Skin epidermis (tissue), 12 donors: ENCODE measurements at regions not wholly inside any gene's neighbourhood (a gene's known extent, or its start where the extent isn't known, plus 50 kb on each side); places are given as distances from the start of the nearest gene placed in this dataset.

ENCODE experiments used
- H3K27ac ChIP-seq, 21 experiments: fragments of 200-600 bp; sonication (generic) in 11 of 21; one replicate each; pipeline ENCODE4 v1.5.0; 2020; ENCODE audit warnings: mild to moderate bottlenecking in 3 of 21, inconsistent platforms in 2 of 21, moderate library complexity in 2 of 21
- H3K4me3 ChIP-seq, 7 experiments: fragments of 200-600 bp; sonication (generic) in 2 of 7; one replicate each; pipeline ENCODE4 v1.5.0; 2020; ENCODE audit warnings: inconsistent platforms in 2 of 7, mild to moderate bottlenecking in 2 of 7, moderate library complexity in 1 of 7

- Histone ChIP-seq H3K4me3 (no peak overlapping the region), H3K27ac (no peak overlapping the region)
Measured at GRCh38 chr4:111652236-111652635, 493.0 kb upstream of the FAM241A start.

- H3K4me3 ChIP-seq, result no peak overlapping the region
Measured at GRCh38 chr4:111652986-111653385, 492.3 kb upstream of the FAM241A start.

GRCh38 chr4:111662496-111662895 is 482.8 kb upstream of the FAM241A start:
- H3K4me3 ChIP-seq, result no peak overlapping the region
- H3K27ac ChIP-seq, result no peak overlapping the region

More at GRCh38 chr4:111652986-111653385, 492.3 kb upstream of the FAM241A start:
- H3K27ac ChIP-seq, result no peak overlapping the region

DNA sequence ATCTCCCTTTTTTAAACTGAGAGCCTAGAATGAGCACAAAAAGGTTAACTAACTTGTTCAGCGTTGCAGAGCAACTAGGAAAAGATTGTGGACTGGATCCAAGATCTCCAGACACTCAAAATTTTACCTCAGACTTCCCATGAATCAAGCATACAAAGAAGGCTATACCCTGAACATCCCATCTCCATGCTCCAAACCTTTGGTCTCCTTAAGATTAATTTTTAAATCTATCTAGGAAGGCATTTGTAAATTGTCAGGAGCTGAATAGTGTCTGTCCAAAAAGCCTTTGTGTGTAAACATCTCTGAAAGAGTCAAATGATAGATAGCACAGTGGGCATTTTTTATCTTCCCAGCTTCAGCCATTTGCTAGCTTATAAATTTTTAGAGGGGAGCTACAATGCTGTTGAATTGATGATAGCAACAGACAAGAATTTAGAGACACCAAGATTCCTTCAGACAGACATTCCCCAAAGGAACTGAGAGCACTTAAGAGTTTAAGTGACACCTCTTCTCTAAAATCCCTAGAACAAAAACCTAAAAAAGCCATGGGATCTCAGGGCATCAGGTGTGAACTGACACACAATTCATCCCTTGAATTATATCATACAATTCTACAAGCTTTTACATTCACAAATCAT is 480.8 kb upstream of the FAM241A start:
- Histone ChIP-seq H3K4me3 (no peak overlapping the region), H3K27ac (no peak overlapping the region)

- Histone ChIP-seq H3K4me3 (no peak overlapping the region), H3K27ac (no peak overlapping the region)
Measured at GRCh38 chr4:111666826-111667360, 478.4 kb upstream of the FAM241A start.

DNA sequence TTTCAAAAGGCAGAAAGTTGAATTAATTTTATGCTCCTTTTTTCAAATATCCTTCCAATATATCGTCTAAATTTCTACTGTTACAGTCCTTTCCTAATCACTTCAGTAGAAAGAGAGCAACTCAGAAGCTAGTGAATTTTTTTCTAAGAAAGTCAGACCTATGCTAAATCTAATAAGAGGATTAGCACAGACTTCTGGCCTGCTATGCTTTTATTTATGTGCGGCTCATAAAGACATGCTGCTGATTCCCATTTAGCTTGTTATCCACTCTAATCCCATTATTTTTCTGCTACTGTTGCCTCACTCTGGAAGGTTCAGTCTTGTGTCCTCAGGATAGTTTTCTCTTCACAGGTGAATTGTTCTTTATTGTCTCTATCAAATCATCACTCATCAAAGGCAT is 473.5 kb upstream of the FAM241A start:
- H3K4me3 ChIP-seq, result no peak overlapping the region
- no peak overlapping the region for H3K27ac ChIP-seq

GRCh38 chr4:111675746-111676145 is 469.5 kb upstream of the FAM241A start:
- H3K27ac ChIP-seq, result peak overlapping the region in 1 of 21 experiments; percentile 46

DNA sequence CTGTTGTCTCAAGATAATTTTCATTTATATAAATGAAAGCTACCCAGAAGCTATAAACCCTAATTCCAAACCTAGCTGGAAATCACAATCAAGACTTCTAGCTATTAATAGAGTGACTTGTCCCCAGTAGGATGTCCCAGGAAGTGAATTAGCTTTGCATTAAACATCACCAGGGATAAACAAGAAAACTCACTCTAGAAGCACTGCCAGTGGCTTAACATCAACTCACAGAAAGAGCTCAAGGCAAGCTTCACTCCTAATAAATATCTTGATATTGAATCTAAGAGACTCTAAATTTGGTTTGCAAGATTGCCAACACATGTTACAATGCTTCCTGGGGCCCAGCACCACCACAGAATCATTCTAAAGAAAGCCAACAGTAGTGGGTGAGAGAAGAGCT is 468.7 kb upstream of the FAM241A start:
- Histone ChIP-seq H3K4me3 (no peak overlapping the region), H3K27ac (peak overlapping the region in 1 of 21 experiments; percentile 46)

More at GRCh38 chr4:111675746-111676145, 469.5 kb upstream of the FAM241A start:
- H3K4me3 ChIP-seq, result no peak overlapping the region

- Histone ChIP-seq H3K27ac (peak overlapping the region in 3 of 21 experiments; percentile 22 to 53 (median 23)), H3K4me3 (no peak overlapping the region)
Measured at GRCh38 chr4:111678479-111678878, 466.8 kb upstream of the FAM241A start.

- H3K4me3 ChIP-seq, result no peak overlapping the region
- peak overlapping the region in 4 of 21 experiments; percentile 11 to 53 (median 28) for H3K27ac ChIP-seq
Measured at GRCh38 chr4:111678908-111679307, 466.3 kb upstream of the FAM241A start.

GRCh38 chr4:111681270-111681669 is 464.0 kb upstream of the FAM241A start:
- Histone ChIP-seq H3K4me3 (no peak overlapping the region), H3K27ac (no peak overlapping the region)

- Histone ChIP-seq H3K4me3 (no peak overlapping the region), H3K27ac (no peak overlapping the region)
Measured at GRCh38 chr4:111681751-111682150, 463.5 kb upstream of the FAM241A start.

- H3K27ac ChIP-seq, result no peak overlapping the region
Measured at GRCh38 chr4:111685205-111685604, 460.0 kb upstream of the FAM241A start.

DNA sequence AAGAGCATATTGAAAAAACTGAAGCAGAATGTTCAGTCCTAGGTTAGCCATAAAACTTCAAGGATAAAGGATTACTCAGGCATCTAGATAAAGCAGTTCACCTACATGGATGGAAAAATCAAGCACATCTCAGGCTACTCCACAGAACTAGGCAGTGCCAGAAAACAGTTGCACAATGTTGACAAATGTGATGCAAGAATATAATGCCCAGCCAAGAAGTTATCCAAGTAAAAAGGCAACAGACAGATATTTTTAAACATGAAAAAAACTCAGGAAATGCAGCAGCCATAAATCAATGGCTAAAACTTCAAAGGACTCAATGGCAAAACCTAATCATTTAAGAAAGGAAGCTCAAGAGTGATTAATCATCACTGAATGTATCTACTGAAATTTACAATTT is 456.0 kb upstream of the FAM241A start:
- no peak overlapping the region for H3K27ac ChIP-seq
- no peak overlapping the region for H3K4me3 ChIP-seq

More at GRCh38 chr4:111685205-111685604, 460.0 kb upstream of the FAM241A start:
- H3K4me3 ChIP-seq, result no peak overlapping the region

GRCh38 chr4:111689731-111690130 is 455.5 kb upstream of the FAM241A start:
- H3K27ac ChIP-seq, result no peak overlapping the region

GRCh38 chr4:111693758-111694157 is 451.5 kb upstream of the FAM241A start:
- H3K4me3 ChIP-seq, result no peak overlapping the region

More at GRCh38 chr4:111689731-111690130, 455.5 kb upstream of the FAM241A start:
- H3K4me3 ChIP-seq, result no peak overlapping the region

DNA sequence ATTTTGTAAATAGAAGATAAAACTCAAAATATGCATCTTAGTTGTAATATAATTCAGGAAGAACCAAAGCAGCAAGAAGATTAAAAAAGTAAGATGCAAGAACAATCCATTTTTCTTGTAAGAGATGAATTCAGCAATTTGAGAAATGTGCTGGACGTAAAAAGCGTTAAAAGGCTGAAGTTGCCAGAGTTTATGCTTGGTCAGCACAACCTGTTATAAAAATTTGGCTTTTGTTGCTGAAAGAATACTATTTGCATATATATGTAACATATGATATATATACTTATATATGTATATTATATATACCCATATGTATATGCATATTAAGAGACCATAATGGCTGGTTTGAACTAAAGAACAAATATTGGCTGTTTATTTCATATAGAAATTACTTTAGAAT is 449.6 kb upstream of the FAM241A start:
- Histone ChIP-seq H3K27ac (no peak overlapping the region), H3K4me3 (no peak overlapping the region)

More at GRCh38 chr4:111693758-111694157, 451.5 kb upstream of the FAM241A start:
- no peak overlapping the region for H3K27ac ChIP-seq

DNA sequence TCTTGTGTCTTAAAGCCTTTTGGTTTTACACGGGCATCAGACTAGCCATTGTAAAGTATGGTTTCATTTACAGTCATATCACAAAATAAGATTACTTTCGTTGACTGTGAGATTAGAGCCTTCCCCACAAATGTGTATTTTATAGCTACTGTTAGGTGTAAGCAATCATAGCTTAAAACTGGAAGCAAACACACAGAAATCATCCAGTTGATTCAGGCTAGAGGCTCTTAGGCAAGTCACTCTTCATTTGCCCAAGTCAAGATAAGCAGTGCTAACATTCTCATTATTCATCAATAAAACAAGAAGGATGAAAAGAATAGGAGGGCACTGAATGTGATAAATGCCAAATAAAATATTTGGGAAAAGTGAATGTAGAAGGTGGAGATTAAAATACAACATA is 448.7 kb upstream of the FAM241A start:
- Histone ChIP-seq H3K4me3 (no peak overlapping the region), H3K27ac (no peak overlapping the region)

GRCh38 chr4:111697176-111697942 is 447.9 kb upstream of the FAM241A start:
- Histone ChIP-seq H3K27ac (no peak overlapping the region), H3K4me3 (no peak overlapping the region)

GRCh38 chr4:111698361-111698760 is 446.9 kb upstream of the FAM241A start:
- H3K4me3 ChIP-seq, result no peak overlapping the region
- no peak overlapping the region for H3K27ac ChIP-seq

- Histone ChIP-seq H3K4me3 (no peak overlapping the region), H3K27ac (no peak overlapping the region)
Measured at GRCh38 chr4:111699165-111699564, 446.1 kb upstream of the FAM241A start.
